ENCODE measurements at regions not wholly inside any gene's neighbourhood (a gene's known extent, or its start where the extent isn't known, plus 50 kb on each side); places are given as distances from the start of the nearest gene placed in this dataset.

DNA sequence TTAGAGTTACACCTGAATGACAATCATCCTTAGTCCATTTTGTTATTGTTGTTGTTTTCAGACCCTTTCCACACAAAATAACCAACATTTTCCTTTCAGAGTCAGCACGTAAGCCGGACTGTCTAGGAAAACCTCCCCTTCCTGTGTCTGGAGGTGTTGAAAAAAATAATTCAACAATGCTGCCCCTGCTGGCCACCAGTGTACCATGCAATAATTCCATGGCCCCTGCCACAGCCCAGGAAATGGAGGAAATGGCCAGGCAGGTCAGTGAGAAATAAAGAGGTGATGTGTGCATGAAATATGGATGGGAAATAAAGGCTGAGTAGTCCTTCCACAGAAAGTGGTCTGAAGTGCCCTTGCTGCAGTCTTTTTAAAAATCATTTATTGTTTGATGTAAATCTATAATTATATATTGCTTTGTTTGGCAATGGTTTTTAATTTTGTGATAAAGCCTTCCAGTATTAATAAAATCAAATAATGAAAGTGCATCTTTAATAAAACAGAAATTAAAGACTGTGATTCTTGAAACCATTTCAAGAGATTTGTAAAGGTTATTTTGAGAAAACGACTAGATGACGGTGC is 152.8 kb upstream of the PAPPA start:
- no peak overlapping the region for H3K4me3 ChIP-seq (ENCODE audit: low read depth in 1 of 2, low read length in 2 of 2)
- H3K36me3 ChIP-seq (ENCODE audit: control insufficient read depth in 2 of 2, insufficient read depth in 2 of 2, low read length in 1 of 2): no peaks in the 10 kb centered on the region
- H3K27me3 ChIP-seq (ENCODE audit: control insufficient read depth in 1 of 2, insufficient read depth in 2 of 2, low read length in 2 of 2): no peaks in the 10 kb centered on the region
- no peaks in the 10 kb centered on the region for H3K4me1 ChIP-seq (ENCODE audit: control insufficient read depth in 2 of 2, insufficient read depth in 2 of 2, low read length in 1 of 2)
- H3K27ac ChIP-seq (ENCODE audit: low read depth in 2 of 2, low read length in 1 of 2): no peak overlapping the region
- 76 to 83% methylated on average over 4 of the region's 4 CpGs for WGBS, 2 donors
- H3K9me3 ChIP-seq (ENCODE audit: control insufficient read depth in 2 of 2, insufficient read depth in 1 of 2, low read depth in 1 of 2, low read length in 1 of 2): no peaks in the 10 kb centered on the region

- H3K4me1 ChIP-seq (ENCODE audit: control insufficient read depth in 2 of 2, insufficient read depth in 2 of 2, low read length in 1 of 2): no peaks in the 10 kb centered on the region
- H3K4me3 ChIP-seq (ENCODE audit: low read depth in 1 of 2, low read length in 2 of 2): no peak overlapping the region
- WGBS, 2 donors: 80 to 90% methylated on average over 5 of the region's 5 CpGs
Observed at GRCh38 chr9:116002181-116002580, 151.4 kb upstream of the PAPPA start.

GRCh38 chr9:116002624-116003023 is 151.0 kb upstream of the PAPPA start:
- no peak overlapping the region for H3K4me3 ChIP-seq (ENCODE audit: low read depth in 1 of 2, low read length in 2 of 2)
- peak overlapping the region in 1 of 2 donors; percentile 13 for H3K27ac ChIP-seq (ENCODE audit: low read depth in 2 of 2, low read length in 1 of 2)
- H3K4me1 ChIP-seq (ENCODE audit: control insufficient read depth in 2 of 2, insufficient read depth in 2 of 2, low read length in 1 of 2): no peaks in the 10 kb centered on the region
- H3K36me3 ChIP-seq (ENCODE audit: control insufficient read depth in 2 of 2, insufficient read depth in 2 of 2, low read length in 1 of 2): no peaks in the 10 kb centered on the region
- H3K9me3 ChIP-seq (ENCODE audit: control insufficient read depth in 2 of 2, insufficient read depth in 1 of 2, low read depth in 1 of 2, low read length in 1 of 2): no peaks in the 10 kb centered on the region
- 48 to 56% methylated on average over 3 of the region's 3 CpGs for WGBS, 2 donors
- no peaks in the 10 kb centered on the region for H3K27me3 ChIP-seq (ENCODE audit: control insufficient read depth in 1 of 2, insufficient read depth in 2 of 2, low read length in 2 of 2)

More at GRCh38 chr9:116002181-116002580, 151.4 kb upstream of the PAPPA start:
- no peaks in the 10 kb centered on the region for H3K27me3 ChIP-seq (ENCODE audit: control insufficient read depth in 1 of 2, insufficient read depth in 2 of 2, low read length in 2 of 2)
- H3K36me3 ChIP-seq (ENCODE audit: control insufficient read depth in 2 of 2, insufficient read depth in 2 of 2, low read length in 1 of 2): no peaks in the 10 kb centered on the region
- no peaks in the 10 kb centered on the region for H3K9me3 ChIP-seq (ENCODE audit: control insufficient read depth in 2 of 2, insufficient read depth in 1 of 2, low read depth in 1 of 2, low read length in 1 of 2)
- H3K27ac ChIP-seq (ENCODE audit: low read depth in 2 of 2, low read length in 1 of 2): no peak overlapping the region

DNA sequence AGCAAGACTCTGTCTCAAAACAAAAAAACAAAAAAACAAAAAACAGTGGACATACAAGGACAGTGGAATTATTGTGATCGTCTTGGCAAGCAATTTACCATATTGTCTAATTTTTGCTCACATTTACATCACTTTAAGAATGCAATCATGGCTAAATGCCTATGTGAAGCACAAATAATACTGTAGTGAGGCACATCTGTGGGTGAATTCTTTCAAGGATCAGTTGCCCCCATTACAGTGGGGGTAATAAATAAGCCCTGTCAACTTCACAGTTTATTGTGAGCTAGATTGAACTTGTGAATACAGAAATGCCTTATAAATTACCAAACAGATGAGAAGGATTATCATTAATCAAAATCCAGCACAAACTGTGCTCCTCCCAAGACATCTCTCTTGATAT is 150.2 kb upstream of the PAPPA start:
- Histone ChIP-seq H3K36me3 (ENCODE audit: control insufficient read depth in 2 of 2, insufficient read depth in 2 of 2, low read length in 1 of 2) (no peaks in the 10 kb centered on the region), H3K27me3 (ENCODE audit: control insufficient read depth in 1 of 2, insufficient read depth in 2 of 2, low read length in 2 of 2) (no peaks in the 10 kb centered on the region), H3K9me3 (ENCODE audit: control insufficient read depth in 2 of 2, insufficient read depth in 1 of 2, low read depth in 1 of 2, low read length in 1 of 2) (no peaks in the 10 kb centered on the region), H3K27ac (ENCODE audit: low read depth in 2 of 2, low read length in 1 of 2) (no peak overlapping the region), H3K4me3 (ENCODE audit: low read depth in 1 of 2, low read length in 2 of 2) (no peak overlapping the region), H3K4me1 (ENCODE audit: control insufficient read depth in 2 of 2, insufficient read depth in 2 of 2, low read length in 1 of 2) (no peaks in the 10 kb centered on the region)
- WGBS, 2 donors: 88 to 100% methylated on average over 1 of the region's 1 CpG

- H3K27ac ChIP-seq (ENCODE audit: low read depth in 2 of 2, low read length in 1 of 2): peak overlapping the region in 1 of 2 donors; percentile 49
- H3K36me3 ChIP-seq (ENCODE audit: control insufficient read depth in 2 of 2, insufficient read depth in 2 of 2, low read length in 1 of 2): no peaks in the 10 kb centered on the region
- no peaks in the 10 kb centered on the region for H3K9me3 ChIP-seq (ENCODE audit: control insufficient read depth in 2 of 2, insufficient read depth in 1 of 2, low read depth in 1 of 2, low read length in 1 of 2)
- H3K4me1 ChIP-seq (ENCODE audit: control insufficient read depth in 2 of 2, insufficient read depth in 2 of 2, low read length in 1 of 2): no peaks in the 10 kb centered on the region
- no peaks in the 10 kb centered on the region for H3K27me3 ChIP-seq (ENCODE audit: control insufficient read depth in 1 of 2, insufficient read depth in 2 of 2, low read length in 2 of 2)
- WGBS, 2 donors: 78 to 80% methylated on average over 2 of the region's 2 CpGs
- H3K4me3 ChIP-seq (ENCODE audit: low read depth in 1 of 2, low read length in 2 of 2): no peak overlapping the region
Observed at GRCh38 chr9:116005205-116005604, 148.4 kb upstream of the PAPPA start.

GRCh38 chr9:116007824-116008223 is 145.8 kb upstream of the PAPPA start:
- Histone ChIP-seq H3K9me3 (ENCODE audit: control insufficient read depth in 2 of 2, insufficient read depth in 1 of 2, low read depth in 1 of 2, low read length in 1 of 2) (no peaks in the 10 kb centered on the region), H3K4me3 (ENCODE audit: low read depth in 1 of 2, low read length in 2 of 2) (no peak overlapping the region), H3K4me1 (ENCODE audit: control insufficient read depth in 2 of 2, insufficient read depth in 2 of 2, low read length in 1 of 2) (no peaks in the 10 kb centered on the region), H3K27me3 (ENCODE audit: control insufficient read depth in 1 of 2, insufficient read depth in 2 of 2, low read length in 2 of 2) (no peaks in the 10 kb centered on the region), H3K36me3 (ENCODE audit: control insufficient read depth in 2 of 2, insufficient read depth in 2 of 2, low read length in 1 of 2) (no peaks in the 10 kb centered on the region), H3K27ac (ENCODE audit: low read depth in 2 of 2, low read length in 1 of 2) (peak overlapping the region in 1 of 2 donors; percentile 11)
- 74 to 86% methylated on average over 2 of the region's 2 CpGs for WGBS, 2 donors

- H3K27me3 ChIP-seq (ENCODE audit: control insufficient read depth in 1 of 2, insufficient read depth in 2 of 2, low read length in 2 of 2): no peaks in the 10 kb centered on the region
- no peak overlapping the region for H3K4me3 ChIP-seq (ENCODE audit: low read depth in 1 of 2, low read length in 2 of 2)
- no peaks in the 10 kb centered on the region for H3K4me1 ChIP-seq (ENCODE audit: control insufficient read depth in 2 of 2, insufficient read depth in 2 of 2, low read length in 1 of 2)
- 68 to 74% methylated on average over 5 of the region's 5 CpGs for WGBS, 2 donors
- no peaks in the 10 kb centered on the region for H3K36me3 ChIP-seq (ENCODE audit: control insufficient read depth in 2 of 2, insufficient read depth in 2 of 2, low read length in 1 of 2)
- H3K9me3 ChIP-seq (ENCODE audit: control insufficient read depth in 2 of 2, insufficient read depth in 1 of 2, low read depth in 1 of 2, low read length in 1 of 2): no peaks in the 10 kb centered on the region
- no peak overlapping the region for H3K27ac ChIP-seq (ENCODE audit: low read depth in 2 of 2, low read length in 1 of 2)
Observed at GRCh38 chr9:116008278-116008677, 145.3 kb upstream of the PAPPA start.

- Histone ChIP-seq H3K27ac (ENCODE audit: low read depth in 2 of 2, low read length in 1 of 2) (no peak overlapping the region), H3K4me1 (ENCODE audit: control insufficient read depth in 2 of 2, insufficient read depth in 2 of 2, low read length in 1 of 2) (no peaks in the 10 kb centered on the region), H3K36me3 (ENCODE audit: control insufficient read depth in 2 of 2, insufficient read depth in 2 of 2, low read length in 1 of 2) (no peaks in the 10 kb centered on the region), H3K9me3 (ENCODE audit: control insufficient read depth in 2 of 2, insufficient read depth in 1 of 2, low read depth in 1 of 2, low read length in 1 of 2) (no peaks in the 10 kb centered on the region), H3K4me3 (ENCODE audit: low read depth in 1 of 2, low read length in 2 of 2) (no peak overlapping the region), H3K27me3 (ENCODE audit: control insufficient read depth in 1 of 2, insufficient read depth in 2 of 2, low read length in 2 of 2) (no peaks in the 10 kb centered on the region)
- WGBS, 2 donors: 95 to 96% methylated on average over 2 of the region's 2 CpGs
Observed at GRCh38 chr9:116009420-116009819, 144.2 kb upstream of the PAPPA start.

DNA sequence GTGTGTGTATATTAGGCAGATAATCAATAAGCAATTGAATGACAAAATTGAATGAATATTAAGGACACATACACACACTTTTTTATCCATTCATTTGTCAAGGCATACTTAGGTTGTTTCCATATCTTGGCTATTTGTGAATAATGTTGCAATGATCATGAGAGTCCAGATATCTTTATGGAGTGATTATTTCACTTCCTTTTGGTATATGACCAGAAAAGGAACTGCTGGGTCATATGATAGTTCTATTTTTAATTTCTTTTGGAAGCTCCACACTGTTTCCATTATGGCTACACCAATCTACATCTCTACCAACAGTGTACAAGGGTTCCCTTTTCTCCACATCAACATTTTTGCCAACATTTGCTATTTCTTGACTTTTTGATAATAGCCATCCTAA is 137.7 kb upstream of the PAPPA start:
- Histone ChIP-seq H3K36me3 (ENCODE audit: control insufficient read depth in 2 of 2, insufficient read depth in 2 of 2, low read length in 1 of 2) (no peaks in the 10 kb centered on the region), H3K4me3 (ENCODE audit: low read depth in 1 of 2, low read length in 2 of 2) (no peak overlapping the region), H3K27me3 (ENCODE audit: control insufficient read depth in 1 of 2, insufficient read depth in 2 of 2, low read length in 2 of 2) (no peaks in the 10 kb centered on the region), H3K9me3 (ENCODE audit: control insufficient read depth in 2 of 2, insufficient read depth in 1 of 2, low read depth in 1 of 2, low read length in 1 of 2) (no peaks in the 10 kb centered on the region), H3K4me1 (ENCODE audit: control insufficient read depth in 2 of 2, insufficient read depth in 2 of 2, low read length in 1 of 2) (no peaks in the 10 kb centered on the region), H3K27ac (ENCODE audit: low read depth in 2 of 2, low read length in 1 of 2) (no peak overlapping the region)

DNA sequence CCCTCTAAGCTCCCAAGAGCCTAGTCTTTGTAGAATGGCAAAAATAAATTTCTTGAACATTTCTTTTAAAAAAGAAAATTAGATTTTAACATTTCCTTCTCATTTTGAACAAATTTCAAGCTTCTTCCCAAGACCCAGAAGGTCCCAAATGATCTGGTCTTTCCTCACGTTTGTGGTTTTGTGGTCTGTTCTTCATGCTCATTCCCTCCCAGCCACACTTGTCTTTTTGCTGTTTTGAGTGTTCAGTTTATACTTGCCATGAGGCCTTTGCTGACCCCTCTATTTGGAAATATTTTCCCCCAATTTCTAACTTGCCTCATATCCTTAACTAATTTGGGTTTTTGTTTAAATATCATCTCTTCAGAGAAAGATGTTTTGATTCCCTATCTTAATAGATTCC is 133.4 kb upstream of the PAPPA start:
- 73 to 81% methylated on average over 1 of the region's 1 CpG for WGBS, 2 donors
- no peaks in the 10 kb centered on the region for H3K36me3 ChIP-seq (ENCODE audit: control insufficient read depth in 2 of 2, insufficient read depth in 2 of 2, low read length in 1 of 2)

More for the DNA sequence above, 133.4 kb upstream of the PAPPA start:
- Histone ChIP-seq H3K9me3 (ENCODE audit: control insufficient read depth in 2 of 2, insufficient read depth in 1 of 2, low read depth in 1 of 2, low read length in 1 of 2) (no peaks in the 10 kb centered on the region), H3K4me1 (ENCODE audit: control insufficient read depth in 2 of 2, insufficient read depth in 2 of 2, low read length in 1 of 2) (no peaks in the 10 kb centered on the region), H3K27ac (ENCODE audit: low read depth in 2 of 2, low read length in 1 of 2) (no peak overlapping the region), H3K4me3 (ENCODE audit: low read depth in 1 of 2, low read length in 2 of 2) (no peak overlapping the region), H3K27me3 (ENCODE audit: control insufficient read depth in 1 of 2, insufficient read depth in 2 of 2, low read length in 2 of 2) (no peaks in the 10 kb centered on the region)

Measured in esophagus (tissue), 2 donors.